ENCODE measurements at regions not wholly inside any gene's neighbourhood (a gene's known extent, or its start where the extent isn't known, plus 50 kb on each side); places are given as distances from the start of the nearest gene placed in this dataset.

DNA sequence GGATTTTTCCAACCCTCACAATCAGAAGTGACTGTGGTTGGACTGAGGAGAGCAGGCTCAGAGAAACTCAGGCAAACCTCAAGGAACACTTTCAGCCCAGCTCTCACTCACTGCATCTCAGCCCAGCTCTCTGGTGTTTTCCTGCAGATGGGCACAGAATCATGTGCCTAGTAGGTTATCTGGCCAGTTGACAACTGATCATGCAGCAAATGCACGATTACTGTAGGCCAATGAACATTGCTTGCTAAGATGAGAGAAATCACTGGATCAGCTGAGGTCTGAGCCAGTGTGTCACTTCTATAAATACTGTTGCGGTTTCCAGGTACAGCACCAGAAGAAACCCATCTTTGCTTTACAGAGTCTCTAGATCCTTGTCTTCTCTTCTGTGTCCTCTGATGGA is 540.5 kb downstream of the CD83 start:
- Histone ChIP-seq H2AFZ (ENCODE audit: low read length) (no peak overlapping the region), H3K9ac (ENCODE audit: insufficient read depth, low read length) (no peak overlapping the region), H3K36me3 (ENCODE audit: control insufficient read depth, insufficient read depth, low read length) (no peaks in the 10 kb centered on the region), H3K9me3 (ENCODE audit: control insufficient read depth, insufficient read depth, low read depth, low read length) (no peaks in the 10 kb centered on the region), H3K27me3 (ENCODE audit: control insufficient read depth, insufficient read depth, low read length) (no peaks in the 10 kb centered on the region), H3K4me3 (replicated peaks in 1 of 4; ENCODE audit: control extremely low read depth in 1 of 4, insufficient read depth in 1 of 4, low read depth in 3 of 4, low read length in 4 of 4) (no peak overlapping the region), H3K27ac (ENCODE audit: insufficient read depth, low read length) (no peak overlapping the region), H3K79me2 (ENCODE audit: control insufficient read depth, insufficient read depth, low read length) (no peaks in the 10 kb centered on the region), H3K4me1 (ENCODE audit: control insufficient read depth, extremely low read depth, insufficient read depth, low read length) (peaks cover 5% of the 10 kb centered on the region), H4K20me1 (ENCODE audit: control insufficient read depth, extremely low read depth, insufficient read depth, low read length) (no peaks in the 10 kb centered on the region), H3K4me2 (ENCODE audit: extremely low read depth, insufficient read depth, low read length) (no peak overlapping the region)
- TF ChIP-seq, protein P1, sequence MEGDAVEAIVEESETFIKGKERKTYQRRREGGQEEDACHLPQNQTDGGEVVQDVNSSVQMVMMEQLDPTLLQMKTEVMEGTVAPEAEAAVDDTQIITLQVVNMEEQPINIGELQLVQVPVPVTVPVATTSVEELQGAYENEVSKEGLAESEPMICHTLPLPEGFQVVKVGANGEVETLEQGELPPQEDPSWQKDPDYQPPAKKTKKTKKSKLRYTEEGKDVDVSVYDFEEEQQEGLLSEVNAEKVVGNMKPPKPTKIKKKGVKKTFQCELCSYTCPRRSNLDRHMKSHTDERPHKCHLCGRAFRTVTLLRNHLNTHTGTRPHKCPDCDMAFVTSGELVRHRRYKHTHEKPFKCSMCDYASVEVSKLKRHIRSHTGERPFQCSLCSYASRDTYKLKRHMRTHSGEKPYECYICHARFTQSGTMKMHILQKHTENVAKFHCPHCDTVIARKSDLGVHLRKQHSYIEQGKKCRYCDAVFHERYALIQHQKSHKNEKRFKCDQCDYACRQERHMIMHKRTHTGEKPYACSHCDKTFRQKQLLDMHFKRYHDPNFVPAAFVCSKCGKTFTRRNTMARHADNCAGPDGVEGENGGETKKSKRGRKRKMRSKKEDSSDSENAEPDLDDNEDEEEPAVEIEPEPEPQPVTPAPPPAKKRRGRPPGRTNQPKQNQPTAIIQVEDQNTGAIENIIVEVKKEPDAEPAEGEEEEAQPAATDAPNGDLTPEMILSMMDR (conservative IDR thresholded peaks at IDR 0.05 in 1 of 2, IDR thresholded peaks at IDR 0.05 in 1 of 2; ENCODE audit: low read depth in 1 of 2, low read length in 2 of 2), result no peak
- no peak for TF ChIP-seq EZH2 (IDR thresholded peaks at IDR 0.05; ENCODE audit: low read length, missing control alignments)
- no peak for DNase-seq (ENCODE audit: low read depth in 2 of 2)

DNA sequence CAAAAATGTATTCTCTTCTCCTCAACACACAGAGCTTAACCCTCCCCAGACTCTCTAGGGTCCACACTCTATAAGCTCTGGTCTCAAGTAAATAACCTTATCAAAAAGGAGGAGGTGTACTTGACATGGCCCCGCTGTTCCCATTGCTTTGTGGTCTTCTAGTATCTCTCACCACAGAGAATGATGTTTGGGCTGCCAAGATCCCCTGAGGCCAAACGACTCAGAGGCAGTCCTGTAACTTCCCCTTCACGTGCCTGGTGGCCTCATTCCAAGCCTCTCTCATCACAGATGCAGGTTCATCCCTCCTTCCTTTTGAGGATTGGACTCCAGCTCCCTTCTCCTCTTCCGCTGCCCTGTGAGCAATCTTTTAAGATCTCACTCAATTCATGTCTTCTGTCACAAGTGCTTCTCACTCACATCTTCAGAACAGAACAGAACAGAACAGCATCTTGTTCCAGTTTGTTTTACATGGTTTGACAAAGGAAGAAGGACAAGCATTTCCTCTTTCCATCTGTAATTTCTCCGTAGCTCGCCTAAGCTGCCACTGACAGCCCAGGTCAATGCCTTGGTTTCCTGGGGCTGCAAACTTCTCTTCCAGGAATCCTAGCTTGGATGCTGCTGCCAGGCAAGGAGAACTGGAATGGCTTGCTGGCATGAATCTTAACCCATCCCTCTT is 541.5 kb downstream of the CD83 start:
- no peak overlapping the region for H3K9ac ChIP-seq (ENCODE audit: insufficient read depth, low read length)
- no peak overlapping the region for H3K4me3 ChIP-seq (replicated peaks in 1 of 4; ENCODE audit: control extremely low read depth in 1 of 4, insufficient read depth in 1 of 4, low read depth in 3 of 4, low read length in 4 of 4)
- no peaks in the 10 kb centered on the region for H3K9me3 ChIP-seq (ENCODE audit: control insufficient read depth, insufficient read depth, low read depth, low read length)
- H2AFZ ChIP-seq (ENCODE audit: low read length), result no peak overlapping the region
- TF ChIP-seq, protein P1 (conservative IDR thresholded peaks at IDR 0.05 in 1 of 2, IDR thresholded peaks at IDR 0.05 in 1 of 2; ENCODE audit: low read depth in 1 of 2, low read length in 2 of 2), result no peak
- TF ChIP-seq EZH2 (IDR thresholded peaks at IDR 0.05; ENCODE audit: low read length, missing control alignments), result no peak
- H3K27me3 ChIP-seq (ENCODE audit: control insufficient read depth, insufficient read depth, low read length), result no peaks in the 10 kb centered on the region
- H3K4me2 ChIP-seq (ENCODE audit: extremely low read depth, insufficient read depth, low read length), result no peak overlapping the region
- H3K79me2 ChIP-seq (ENCODE audit: control insufficient read depth, insufficient read depth, low read length), result no peaks in the 10 kb centered on the region
- peaks cover 5% of the 10 kb centered on the region for H3K4me1 ChIP-seq (ENCODE audit: control insufficient read depth, extremely low read depth, insufficient read depth, low read length)
- no peaks in the 10 kb centered on the region for H3K36me3 ChIP-seq (ENCODE audit: control insufficient read depth, insufficient read depth, low read length)
- no peaks in the 10 kb centered on the region for H4K20me1 ChIP-seq (ENCODE audit: control insufficient read depth, extremely low read depth, insufficient read depth, low read length)
- DNase-seq (ENCODE audit: low read depth in 2 of 2), result no peak
- no peak overlapping the region for H3K27ac ChIP-seq (ENCODE audit: insufficient read depth, low read length)

DNA sequence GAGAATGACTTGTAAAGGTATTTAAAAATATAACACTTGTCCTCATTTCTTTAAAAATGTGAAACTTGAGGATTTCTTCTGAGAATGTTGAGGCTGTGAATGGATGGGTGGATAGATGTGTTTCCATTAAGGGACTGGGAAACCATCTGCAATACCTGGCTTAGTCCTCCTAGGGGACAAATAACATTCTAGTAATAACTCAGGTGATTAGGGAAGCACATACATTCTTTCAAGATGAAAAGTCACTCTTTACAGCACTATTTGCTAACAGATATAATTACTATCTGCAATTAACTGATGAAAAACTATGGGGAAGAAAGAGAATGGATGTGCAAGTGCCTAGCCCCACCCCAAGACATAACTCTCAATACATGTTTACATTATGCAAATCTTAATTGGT is 542.3 kb downstream of the CD83 start:
- no peaks in the 10 kb centered on the region for H3K79me2 ChIP-seq (ENCODE audit: control insufficient read depth, insufficient read depth, low read length)
- no peaks in the 10 kb centered on the region for H3K36me3 ChIP-seq (ENCODE audit: control insufficient read depth, insufficient read depth, low read length)
- H3K9me3 ChIP-seq (ENCODE audit: control insufficient read depth, insufficient read depth, low read depth, low read length), result no peaks in the 10 kb centered on the region
- TF ChIP-seq, protein P1 (conservative IDR thresholded peaks at IDR 0.05 in 1 of 2, IDR thresholded peaks at IDR 0.05 in 1 of 2; ENCODE audit: low read depth in 1 of 2, low read length in 2 of 2), result no peak
- TF ChIP-seq EZH2 (IDR thresholded peaks at IDR 0.05; ENCODE audit: low read length, missing control alignments), result no peak
- no peak overlapping the region for H3K4me3 ChIP-seq (replicated peaks in 1 of 4; ENCODE audit: control extremely low read depth in 1 of 4, insufficient read depth in 1 of 4, low read depth in 3 of 4, low read length in 4 of 4)
- H2AFZ ChIP-seq (ENCODE audit: low read length), result no peak overlapping the region
- H3K27me3 ChIP-seq (ENCODE audit: control insufficient read depth, insufficient read depth, low read length), result no peaks in the 10 kb centered on the region
- DNase-seq (ENCODE audit: low read depth in 2 of 2), result no peak
- no peak overlapping the region for H3K4me2 ChIP-seq (ENCODE audit: extremely low read depth, insufficient read depth, low read length)
- H3K27ac ChIP-seq (ENCODE audit: insufficient read depth, low read length), result no peak overlapping the region
- no peaks in the 10 kb centered on the region for H4K20me1 ChIP-seq (ENCODE audit: control insufficient read depth, extremely low read depth, insufficient read depth, low read length)
- no peak overlapping the region for H3K9ac ChIP-seq (ENCODE audit: insufficient read depth, low read length)
- peaks cover 5% of the 10 kb centered on the region for H3K4me1 ChIP-seq (ENCODE audit: control insufficient read depth, extremely low read depth, insufficient read depth, low read length)
